Limb (tissue), 2 donors: ENCODE measurements at regions not wholly inside any gene's neighbourhood (a gene's known extent, or its start where the extent isn't known, plus 50 kb on each side); places are given as distances from the start of the nearest gene placed in this dataset.

Experiments
- DNase-seq, 2 donors: peaks; one replicate each; pipeline ENCODE4 v3.0.0-alpha.2; 2016; ENCODE audit errors: extremely low spot score in 2 of 2

GRCh38 chr15:39074341-39074985 lies 506.4 kb upstream of the THBS1 start:
- DNase-seq: no peak

GRCh38 chr15:39075311-39075710 lies 505.6 kb upstream of the THBS1 start:
- DNase-seq: no peak

- no peak for DNase-seq
These were observed 505.0 kb upstream of the THBS1 start for GRCh38 chr15:39075756-39076341.

GRCh38 chr15:39078026-39078425 lies 502.9 kb upstream of the THBS1 start:
- no peak for DNase-seq

GRCh38 chr15:39079296-39079847 lies 501.5 kb upstream of the THBS1 start:
- DNase-seq: peak; percentile 11 to 29

- no peak for DNase-seq
These were observed 497.7 kb upstream of the THBS1 start for GRCh38 chr15:39083213-39083612.

- DNase-seq: peak; percentile 36 to 54
These were observed 496.0 kb upstream of the THBS1 start for GRCh38 chr15:39084674-39085530.

- no peak for DNase-seq
These were observed 494.2 kb upstream of the THBS1 start for GRCh38 chr15:39086641-39087040.

- no peak for DNase-seq
These were observed 492.7 kb upstream of the THBS1 start for GRCh38 chr15:39088156-39088555.

GRCh38 chr15:39092354-39092753 lies 488.5 kb upstream of the THBS1 start:
- DNase-seq: no peak

GRCh38 chr15:39092761-39093160 lies 488.1 kb upstream of the THBS1 start:
- no peak for DNase-seq

GRCh38 chr15:39094116-39094515 lies 486.8 kb upstream of the THBS1 start:
- no peak for DNase-seq

GRCh38 chr15:39095218-39095879 lies 485.5 kb upstream of the THBS1 start:
- peak in 1 of 2 donors; percentile 31 for DNase-seq

GRCh38 chr15:39096608-39097205 lies 484.2 kb upstream of the THBS1 start:
- DNase-seq: no peak

- no peak for DNase-seq
These were observed 481.4 kb upstream of the THBS1 start for GRCh38 chr15:39099524-39099923.

GRCh38 chr15:39100106-39100660 lies 480.7 kb upstream of the THBS1 start:
- no peak for DNase-seq

GRCh38 chr15:39102431-39102830 lies 478.4 kb upstream of the THBS1 start:
- DNase-seq: no peak

- DNase-seq: peak in 1 of 2 donors; percentile 50
These were observed 473.9 kb upstream of the THBS1 start for GRCh38 chr15:39106950-39107349.

GRCh38 chr15:39108021-39108420 lies 472.9 kb upstream of the THBS1 start:
- no peak for DNase-seq

- no peak for DNase-seq
These were observed 470.5 kb upstream of the THBS1 start for GRCh38 chr15:39110336-39110735.

GRCh38 chr15:39110746-39111145 lies 470.1 kb upstream of the THBS1 start:
- no peak for DNase-seq
